GM21423 (cell line): ENCODE measurements at regions not wholly inside any gene's neighbourhood (a gene's known extent, or its start where the extent isn't known, plus 50 kb on each side); places are given as distances from the start of the nearest gene placed in this dataset.

Experiments
- ATAC-seq: cut with Tn5 transposase; IDR thresholded peaks from one replicate; pipeline ENCODE4 v1.9.1; 2021; ENCODE audit warnings: mild to moderate bottlenecking, moderate library complexity; ENCODE audit not compliant: unreplicated experiment

GRCh38 chr7:35581605-35582210 lies 113.2 kb downstream of the HERPUD2 start:
- no peak for ATAC-seq

GRCh38 chr7:35576031-35576573 lies 118.8 kb downstream of the HERPUD2 start:
- ATAC-seq = no peak

DNA sequence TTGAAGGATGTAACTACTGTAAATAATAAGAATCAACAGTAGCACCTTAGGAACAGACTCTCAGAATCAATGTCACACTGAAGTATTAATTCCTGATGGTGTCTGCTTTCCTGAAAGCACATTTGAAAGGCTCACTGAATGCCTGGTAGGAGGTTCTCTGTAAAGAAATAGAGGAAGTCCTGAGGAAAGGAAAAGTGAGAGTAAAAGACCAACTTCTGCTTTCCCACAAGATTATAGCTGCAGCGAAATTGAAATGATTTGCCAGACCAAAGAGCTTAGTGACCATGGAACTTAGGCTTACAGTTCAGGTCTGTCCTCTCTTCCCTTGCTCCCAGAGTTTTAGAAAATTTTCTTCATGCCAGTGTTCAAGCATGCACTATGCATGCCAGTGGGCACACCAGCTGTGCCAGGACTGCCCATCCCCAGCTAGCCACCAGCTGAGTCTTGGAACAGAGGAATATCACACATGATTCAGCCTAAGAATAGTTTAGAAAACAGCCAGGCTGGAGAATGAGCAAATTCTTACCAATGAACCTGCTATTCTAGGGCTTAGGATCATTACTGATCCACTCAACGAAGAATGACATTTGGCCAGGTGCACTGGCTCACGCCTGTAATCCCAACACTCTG lies 123.2 kb downstream of the HERPUD2 start:
- ATAC-seq = no peak

DNA sequence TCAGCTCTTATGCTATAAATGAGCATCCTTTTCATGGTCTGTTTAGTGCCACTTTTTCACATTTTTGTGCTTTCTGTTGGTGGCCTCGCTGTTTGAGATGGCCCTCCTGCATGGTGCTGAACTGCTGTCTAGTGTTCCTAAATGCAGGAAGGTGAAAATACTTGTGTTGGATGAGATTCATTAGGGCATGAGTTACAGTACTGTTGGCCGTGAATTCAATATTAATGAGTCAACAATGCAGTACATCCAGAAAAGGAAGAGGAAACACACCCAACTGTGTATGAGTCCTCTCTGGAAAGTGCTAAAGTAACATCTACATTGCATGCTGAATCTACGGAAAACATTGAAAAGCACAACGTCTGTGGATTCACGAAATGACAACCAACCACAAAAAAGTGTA lies 124.0 kb downstream of the HERPUD2 start:
- ATAC-seq = no peak

DNA sequence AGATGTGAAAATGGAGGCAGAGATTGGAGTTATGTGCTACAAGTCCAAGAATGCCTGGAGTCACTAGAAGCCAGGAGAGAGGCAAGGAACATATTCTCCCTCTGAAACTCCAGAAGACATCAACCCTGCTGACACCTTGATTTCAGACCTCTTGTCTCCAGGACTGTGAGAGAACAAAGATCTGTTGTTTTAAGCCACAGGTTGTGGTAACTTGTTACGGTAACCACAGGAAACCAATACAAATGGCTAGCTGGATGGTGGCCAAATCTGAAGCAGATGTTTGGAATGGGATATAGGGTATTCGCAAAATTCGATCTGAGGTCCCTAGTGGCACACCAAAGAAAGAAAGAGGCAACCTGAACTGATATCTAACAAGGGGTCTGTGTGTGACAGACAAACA lies 129.0 kb downstream of the HERPUD2 start:
- ATAC-seq = no peak

DNA sequence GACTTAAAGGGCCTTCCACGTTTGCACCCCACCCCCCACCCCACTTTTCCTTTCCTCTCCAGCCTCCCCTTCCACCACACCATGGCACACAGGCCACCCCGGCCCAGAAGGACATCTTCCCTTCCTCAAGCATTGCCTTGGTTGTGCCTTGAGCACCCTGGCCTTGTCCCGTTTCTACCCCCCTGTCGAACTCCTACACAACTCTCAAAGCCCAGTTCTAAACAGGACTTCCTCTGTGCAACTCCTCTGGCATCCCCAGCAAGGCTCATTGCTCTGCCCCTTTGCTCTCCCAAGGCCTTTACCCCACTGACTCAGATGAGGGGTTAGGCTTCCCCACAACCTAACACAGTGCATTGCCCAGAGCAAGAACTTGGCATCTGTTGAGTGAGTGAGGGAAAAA lies 136.1 kb downstream of the HERPUD2 start:
- no peak for ATAC-seq

DNA sequence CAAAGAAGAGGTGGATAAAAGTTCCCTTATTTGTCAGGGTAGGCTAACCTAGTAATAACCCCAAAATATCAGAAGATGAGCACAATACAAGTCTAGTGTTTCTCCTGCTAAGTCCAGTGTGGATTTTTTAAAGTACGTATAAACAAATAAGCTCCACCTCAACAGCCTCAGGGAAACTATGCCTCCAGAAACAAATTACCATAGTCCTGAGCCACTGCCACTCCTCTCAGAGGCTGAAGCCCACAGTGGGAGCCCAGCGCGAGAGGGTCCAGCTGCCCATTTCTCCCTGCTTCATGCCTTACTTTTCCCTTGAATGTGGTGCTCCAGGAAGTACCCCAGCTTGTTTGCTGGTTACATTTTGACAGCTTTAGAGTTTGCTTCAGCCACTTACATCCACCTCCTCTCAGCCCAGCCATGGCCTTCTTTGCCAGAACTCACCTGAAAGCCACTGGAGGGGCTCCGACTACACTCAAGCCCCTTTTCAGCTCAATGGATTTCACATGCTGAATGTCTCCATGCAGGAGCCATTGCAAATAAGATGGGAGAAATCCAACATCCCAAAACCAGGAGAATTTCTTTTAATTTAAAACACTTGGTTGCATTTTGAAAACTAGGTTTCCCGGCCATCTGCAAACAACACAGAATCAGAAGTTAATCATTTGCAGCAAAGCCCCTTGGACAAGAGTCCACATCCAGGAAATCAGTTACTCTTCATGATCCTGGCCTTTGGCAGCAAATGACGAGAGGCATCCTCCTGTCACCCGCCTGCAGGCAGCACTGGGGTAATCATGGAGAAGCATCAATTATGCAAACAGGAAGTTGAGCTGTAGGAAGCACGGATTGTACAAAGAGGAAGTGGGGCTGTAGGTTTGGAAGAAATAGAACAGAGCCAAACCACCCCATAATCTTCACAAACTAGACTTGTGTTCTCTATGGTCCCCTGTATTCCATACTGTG lies 138.1 kb downstream of the HERPUD2 start:
- ATAC-seq = no peak

DNA sequence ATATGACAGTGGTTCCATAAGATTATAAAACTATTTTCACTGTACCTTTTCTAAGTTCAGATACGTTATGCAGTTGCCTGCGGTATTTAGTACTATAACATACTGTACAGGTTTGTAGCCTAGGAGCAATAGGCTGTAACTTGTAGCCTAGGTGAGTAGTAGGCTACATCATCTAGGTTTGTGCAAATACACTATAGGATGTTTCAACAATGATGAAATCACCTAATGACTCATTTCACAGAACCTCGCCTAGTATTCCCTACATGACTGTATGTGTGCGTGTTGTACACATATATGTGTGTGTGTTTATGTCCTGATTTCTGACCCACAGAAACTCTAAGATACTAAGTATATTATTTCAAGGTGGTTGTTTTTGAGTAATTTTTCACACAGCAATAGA lies 139.0 kb downstream of the HERPUD2 start:
- ATAC-seq = no peak

DNA sequence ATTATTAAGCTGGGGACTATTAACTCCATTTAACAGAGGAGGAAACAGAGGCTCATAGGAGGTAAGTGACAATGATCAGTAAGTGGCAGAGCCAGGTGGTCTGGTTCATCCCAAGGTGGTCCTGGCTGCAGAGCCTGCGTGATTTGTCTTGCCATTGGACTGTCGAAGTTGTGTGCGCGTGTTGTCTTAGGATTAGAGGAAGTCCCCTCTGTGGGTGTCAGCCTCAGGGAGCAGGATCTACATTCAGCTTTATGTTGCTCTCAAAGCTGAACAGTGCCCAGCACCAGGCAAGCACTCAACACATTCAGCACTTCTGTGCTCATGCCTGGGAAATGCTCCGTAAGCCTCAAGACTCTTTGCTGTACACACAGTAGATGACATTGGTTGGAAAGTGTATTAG lies 139.5 kb downstream of the HERPUD2 start:
- ATAC-seq = no peak

GRCh38 chr7:35553519-35553918 lies 141.4 kb downstream of the HERPUD2 start:
- no peak for ATAC-seq

DNA sequence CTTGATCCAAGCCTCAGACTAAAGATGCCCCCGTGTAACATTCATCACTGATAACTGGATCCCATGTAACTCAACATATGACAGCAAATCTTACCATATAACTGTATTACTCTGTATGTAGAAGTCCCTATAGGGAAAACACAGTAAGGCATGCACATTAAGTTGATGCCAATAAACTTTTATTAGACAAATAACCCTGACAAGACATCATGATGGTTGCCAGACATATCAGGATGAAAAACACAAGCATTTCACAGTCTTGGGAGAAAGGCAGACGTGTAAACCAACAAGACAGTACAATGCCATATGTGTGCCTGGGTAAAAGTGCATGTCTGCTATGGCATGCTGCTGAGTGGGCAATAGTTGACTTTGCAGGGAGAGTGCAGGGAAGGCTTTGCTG lies 142.2 kb downstream of the HERPUD2 start:
- ATAC-seq = no peak

DNA sequence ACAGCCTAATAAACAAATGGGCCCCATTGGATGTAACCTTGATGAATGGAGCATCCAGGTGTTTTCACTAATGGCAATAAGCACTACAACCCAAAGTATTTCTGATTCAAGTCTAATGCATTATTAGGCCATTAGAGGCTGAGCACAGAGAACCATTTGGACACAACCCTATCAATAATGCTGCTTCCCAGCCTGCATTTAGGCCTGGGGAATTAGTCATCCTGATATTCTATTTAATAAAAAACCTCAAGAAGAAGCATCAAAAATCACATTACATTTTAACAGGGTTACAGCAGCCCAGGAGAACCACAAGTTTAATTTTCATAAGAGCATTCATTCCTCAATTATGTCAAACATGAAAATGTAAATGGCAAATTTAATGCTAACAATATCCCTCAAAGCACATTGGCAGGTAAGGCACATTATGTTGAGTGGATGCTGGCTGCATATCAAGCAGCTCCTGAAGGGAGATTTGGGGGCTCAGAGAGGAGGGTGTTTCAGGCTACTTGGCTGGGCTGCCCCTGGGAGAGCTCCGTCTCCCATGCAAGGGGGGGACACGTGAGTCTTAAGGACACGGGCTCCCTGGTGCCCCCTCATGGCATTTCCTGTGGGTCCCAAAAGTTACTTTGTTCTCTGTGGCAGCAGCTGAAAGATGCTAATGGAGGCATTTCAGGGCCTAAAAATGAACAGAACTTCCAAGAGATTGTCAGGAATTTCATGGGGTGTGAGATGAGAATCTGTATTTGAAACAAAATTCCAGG lies 143.4 kb downstream of the HERPUD2 start:
- no peak for ATAC-seq

DNA sequence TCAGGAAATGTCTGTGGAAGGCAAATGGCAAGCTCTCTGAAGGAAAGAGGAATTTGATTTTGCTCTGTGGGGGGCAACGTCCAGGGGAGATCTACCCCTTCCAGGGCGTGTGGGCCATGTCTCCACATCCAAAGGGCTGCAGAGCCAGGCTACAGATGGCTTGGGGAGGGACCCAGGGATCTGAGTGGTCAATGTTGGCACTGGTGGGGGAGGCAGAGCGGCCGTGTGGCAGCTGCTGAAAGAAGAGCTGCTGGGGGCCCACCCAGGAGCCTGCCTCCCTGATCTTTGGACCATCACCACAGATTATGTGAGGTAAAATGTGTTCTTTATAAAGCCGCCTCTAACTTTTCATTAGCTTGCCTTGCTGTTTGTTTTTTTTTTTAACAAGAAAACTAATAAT lies 144.1 kb downstream of the HERPUD2 start:
- no peak for ATAC-seq

DNA sequence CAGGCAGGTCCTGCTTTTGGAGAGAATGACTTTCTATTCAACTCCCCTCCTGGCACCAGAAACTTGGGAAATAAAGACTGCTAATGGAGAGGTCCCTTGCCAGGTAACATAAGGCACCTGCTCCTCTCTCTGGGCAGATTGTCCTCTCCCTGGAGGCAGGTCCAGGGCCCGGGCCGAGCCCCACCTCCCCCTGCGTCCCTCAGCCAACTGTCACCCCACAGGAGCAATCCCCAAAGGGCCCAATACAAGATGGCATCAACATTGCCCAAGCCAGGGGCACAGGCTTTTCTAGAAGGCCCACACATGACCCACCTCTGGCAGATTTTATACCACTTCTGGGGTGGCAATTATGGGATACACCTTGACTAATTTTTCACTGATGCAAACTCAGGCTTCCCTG lies 145.2 kb downstream of the HERPUD2 start:
- no peak for ATAC-seq

DNA sequence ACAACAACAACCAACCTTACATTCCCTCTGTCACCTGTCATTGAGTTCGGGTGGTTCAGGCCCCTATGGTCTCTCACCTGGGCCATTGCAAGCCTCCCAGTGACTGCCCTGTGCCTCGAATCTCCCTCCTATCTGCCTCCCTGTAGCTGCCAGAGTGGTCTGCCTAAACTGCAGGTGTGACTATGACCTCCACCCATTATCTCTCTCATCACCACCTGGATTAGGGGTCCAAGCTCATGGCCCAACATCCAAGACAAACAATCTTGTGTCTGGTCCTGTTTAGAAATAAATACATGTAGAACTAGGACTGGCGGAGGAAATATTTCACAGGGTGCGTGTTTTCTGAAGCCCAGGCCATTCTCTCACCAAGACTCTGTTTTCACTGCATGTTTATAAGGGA lies 146.6 kb downstream of the HERPUD2 start:
- no peak for ATAC-seq

- ATAC-seq = no peak
Measured at GRCh38 chr7:35546691-35547429, 148.1 kb downstream of the HERPUD2 start.

DNA sequence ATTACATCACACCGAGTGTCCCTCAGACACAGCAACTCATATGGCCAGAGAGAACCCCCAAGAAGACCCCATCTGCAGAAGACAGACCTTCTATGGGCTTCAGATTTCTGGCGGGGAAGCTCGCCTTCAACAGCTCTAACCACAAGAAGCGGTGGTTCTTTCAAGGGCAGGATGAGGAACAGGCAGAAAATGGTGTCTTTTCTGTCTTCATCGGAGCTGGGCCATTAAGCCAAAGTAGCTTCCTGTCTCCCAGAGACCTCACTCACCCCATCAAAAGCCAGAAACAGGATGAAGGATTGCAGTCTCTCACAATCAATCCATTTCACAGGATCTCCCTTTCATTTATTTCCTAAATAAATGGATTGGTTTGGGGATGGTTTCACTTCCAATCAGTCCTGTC lies 149.1 kb downstream of the HERPUD2 start:
- ATAC-seq = no peak

DNA sequence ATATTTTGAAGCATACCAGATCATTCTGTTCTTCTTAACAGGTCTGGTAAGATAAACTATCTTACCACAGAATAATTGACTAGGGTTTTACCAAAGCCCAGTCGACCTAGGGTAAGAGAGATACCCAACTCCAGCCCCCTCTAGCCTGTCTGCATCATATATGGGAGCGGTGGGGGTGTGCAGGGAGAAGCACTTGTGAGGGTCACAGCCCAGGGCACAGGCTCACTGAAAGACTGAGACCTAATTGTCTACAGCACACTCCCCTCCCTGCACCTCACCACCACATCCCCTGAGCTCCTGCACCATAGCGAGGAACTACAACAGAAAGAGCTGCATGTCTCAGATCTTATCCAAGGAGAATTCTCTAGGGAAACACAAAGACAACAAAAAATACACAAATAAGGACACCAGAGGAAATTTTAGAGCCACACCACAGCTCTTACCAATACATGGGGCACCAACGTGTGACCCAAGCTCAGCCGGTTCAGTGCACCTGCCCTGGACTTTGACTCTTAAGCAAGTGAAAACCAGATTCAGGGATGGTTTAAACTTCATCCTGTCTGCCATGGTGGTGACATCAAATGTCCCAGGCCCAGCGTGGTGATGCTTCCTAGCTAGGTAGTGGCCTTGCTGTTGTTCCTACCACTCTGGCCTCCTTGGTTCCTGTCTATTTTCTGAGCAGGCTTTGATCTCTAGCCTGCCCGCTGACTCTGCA lies 150.8 kb downstream of the HERPUD2 start:
- no peak for ATAC-seq
